ENCODE measurements at regions not wholly inside any gene's neighbourhood (a gene's known extent, or its start where the extent isn't known, plus 50 kb on each side); places are given as distances from the start of the nearest gene placed in this dataset.

GRCh38 chr1:79785561-79785960 is 779.0 kb upstream of the ADGRL4 start:
- Histone ChIP-seq H3K9me3 (no peaks in the 10 kb centered on the region), H3K36me3 (no peaks in the 10 kb centered on the region), H3K27ac (no peak overlapping the region), H3K4me1 (no peaks in the 10 kb centered on the region), H3K4me3 (no peak overlapping the region), H3K27me3 (no peaks in the 10 kb centered on the region)
- TF ChIP-seq, protein P1, sequence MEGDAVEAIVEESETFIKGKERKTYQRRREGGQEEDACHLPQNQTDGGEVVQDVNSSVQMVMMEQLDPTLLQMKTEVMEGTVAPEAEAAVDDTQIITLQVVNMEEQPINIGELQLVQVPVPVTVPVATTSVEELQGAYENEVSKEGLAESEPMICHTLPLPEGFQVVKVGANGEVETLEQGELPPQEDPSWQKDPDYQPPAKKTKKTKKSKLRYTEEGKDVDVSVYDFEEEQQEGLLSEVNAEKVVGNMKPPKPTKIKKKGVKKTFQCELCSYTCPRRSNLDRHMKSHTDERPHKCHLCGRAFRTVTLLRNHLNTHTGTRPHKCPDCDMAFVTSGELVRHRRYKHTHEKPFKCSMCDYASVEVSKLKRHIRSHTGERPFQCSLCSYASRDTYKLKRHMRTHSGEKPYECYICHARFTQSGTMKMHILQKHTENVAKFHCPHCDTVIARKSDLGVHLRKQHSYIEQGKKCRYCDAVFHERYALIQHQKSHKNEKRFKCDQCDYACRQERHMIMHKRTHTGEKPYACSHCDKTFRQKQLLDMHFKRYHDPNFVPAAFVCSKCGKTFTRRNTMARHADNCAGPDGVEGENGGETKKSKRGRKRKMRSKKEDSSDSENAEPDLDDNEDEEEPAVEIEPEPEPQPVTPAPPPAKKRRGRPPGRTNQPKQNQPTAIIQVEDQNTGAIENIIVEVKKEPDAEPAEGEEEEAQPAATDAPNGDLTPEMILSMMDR (IDR thresholded peaks at IDR 0.05) = no peak
- intact Hi-C loops (cut with DNase I) = no loop called here
- ATAC-seq (no peak), DNase-seq (no peak)

GRCh38 chr1:79781261-79781660 is 774.7 kb upstream of the ADGRL4 start:
- intact Hi-C loops (cut with DNase I) = no loop called here
- Histone ChIP-seq H3K36me3 (no peaks in the 10 kb centered on the region), H3K4me1 (no peaks in the 10 kb centered on the region), H3K27ac (no peak overlapping the region), H3K27me3 (no peaks in the 10 kb centered on the region), H3K9me3 (no peaks in the 10 kb centered on the region), H3K4me3 (no peak overlapping the region)
- no peak for ATAC-seq
- DNase-seq = no peak
- TF ChIP-seq, protein P1 (IDR thresholded peaks at IDR 0.05) = no peak

DNA sequence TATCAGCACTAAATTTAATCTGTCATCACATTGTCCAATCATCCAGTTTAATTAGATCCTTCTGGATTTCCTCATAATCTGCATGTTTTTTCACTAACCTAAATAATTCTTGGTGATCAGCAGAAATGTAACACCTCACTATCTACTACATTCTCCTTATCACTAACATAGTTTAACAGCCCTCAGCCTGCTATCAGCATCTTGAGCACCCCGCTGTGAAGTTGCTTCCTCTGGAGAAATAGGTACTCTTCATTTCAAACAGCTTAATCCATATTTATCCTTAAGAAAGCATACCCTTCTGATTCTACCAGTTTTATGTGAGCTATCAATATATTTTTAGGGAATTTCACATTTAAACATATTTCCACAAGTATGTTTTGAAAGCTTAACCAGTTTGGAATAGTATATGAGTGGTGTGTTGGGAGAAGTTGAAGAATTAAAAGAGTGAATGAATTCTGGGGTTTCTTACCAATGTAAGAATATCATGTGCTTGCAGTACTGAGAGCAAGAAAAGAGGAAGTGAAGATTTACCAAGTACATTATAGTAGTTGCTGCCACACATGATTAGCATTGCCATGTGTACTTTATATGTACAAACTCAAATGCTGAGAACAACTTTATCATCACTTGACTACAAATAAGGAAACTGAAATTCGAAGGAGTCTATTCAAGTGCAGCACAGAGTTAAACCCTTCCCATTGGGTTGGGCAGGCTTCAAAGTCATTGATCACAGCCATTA is 771.1 kb upstream of the ADGRL4 start:
- Histone ChIP-seq H3K36me3 (no peaks in the 10 kb centered on the region), H3K9me3 (no peaks in the 10 kb centered on the region), H3K4me1 (no peaks in the 10 kb centered on the region), H3K4me3 (no peak overlapping the region), H3K27me3 (no peaks in the 10 kb centered on the region), H3K27ac (no peak overlapping the region)
- intact Hi-C loops (cut with DNase I) = no loop called here
- TF ChIP-seq, protein P1 (IDR thresholded peaks at IDR 0.05) = no peak
- DNase-seq (no peak), ATAC-seq (no peak)

DNA sequence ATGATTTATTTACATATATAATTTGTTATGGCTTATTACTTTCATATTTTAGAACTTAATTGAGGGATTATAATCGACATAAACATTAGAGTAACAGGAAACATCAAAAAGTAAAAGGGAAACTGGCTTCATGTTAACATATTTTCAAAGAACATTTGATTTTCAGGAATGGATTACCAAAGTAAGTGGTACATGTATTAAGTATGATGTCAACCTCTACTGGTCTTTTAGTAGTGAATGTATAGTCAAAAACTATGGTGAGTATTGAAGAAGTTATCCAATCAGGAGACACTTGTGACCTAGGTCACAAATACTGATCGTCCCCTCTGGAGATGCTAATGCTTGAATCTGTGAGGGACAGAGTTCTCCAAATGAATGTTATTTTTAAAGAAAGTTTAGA is 768.9 kb upstream of the ADGRL4 start:
- H3K9me3 ChIP-seq = no peaks in the 10 kb centered on the region
- no peaks in the 10 kb centered on the region for H3K36me3 ChIP-seq
- TF ChIP-seq, protein P1 (IDR thresholded peaks at IDR 0.05) = no peak
- H3K27ac ChIP-seq = no peak overlapping the region
- no peaks in the 10 kb centered on the region for H3K4me1 ChIP-seq
- no peak for DNase-seq
- intact Hi-C loops (cut with DNase I) = no loop called here
- H3K4me3 ChIP-seq = no peak overlapping the region
- no peak for ATAC-seq
- H3K27me3 ChIP-seq = no peaks in the 10 kb centered on the region

DNA sequence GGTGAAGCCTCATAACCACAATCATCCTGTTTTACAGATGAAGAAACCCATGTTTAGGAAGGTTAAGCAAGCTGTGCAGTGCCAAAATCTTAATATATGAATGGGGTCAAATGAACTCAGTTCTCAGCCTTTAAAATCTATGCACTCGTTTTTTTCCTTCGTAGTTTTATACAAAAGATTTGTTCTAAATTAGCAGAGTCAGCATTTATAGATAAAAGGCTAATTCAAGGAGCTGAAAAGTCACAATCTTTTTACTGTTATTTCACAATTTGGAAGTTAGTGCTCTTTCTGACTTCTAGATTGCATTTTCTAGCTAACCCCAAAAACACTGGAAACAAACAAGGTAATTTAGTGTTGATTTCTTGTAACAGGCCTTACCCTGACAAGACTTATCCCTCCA is 766.9 kb upstream of the ADGRL4 start:
- ATAC-seq (no peak), DNase-seq (no peak)
- Histone ChIP-seq H3K27me3 (no peaks in the 10 kb centered on the region), H3K4me3 (no peak overlapping the region), H3K4me1 (no peaks in the 10 kb centered on the region), H3K27ac (no peak overlapping the region), H3K9me3 (no peaks in the 10 kb centered on the region), H3K36me3 (no peaks in the 10 kb centered on the region)
- intact Hi-C loops (cut with DNase I) = no loop called here
- TF ChIP-seq, protein P1 (IDR thresholded peaks at IDR 0.05) = no peak

DNA sequence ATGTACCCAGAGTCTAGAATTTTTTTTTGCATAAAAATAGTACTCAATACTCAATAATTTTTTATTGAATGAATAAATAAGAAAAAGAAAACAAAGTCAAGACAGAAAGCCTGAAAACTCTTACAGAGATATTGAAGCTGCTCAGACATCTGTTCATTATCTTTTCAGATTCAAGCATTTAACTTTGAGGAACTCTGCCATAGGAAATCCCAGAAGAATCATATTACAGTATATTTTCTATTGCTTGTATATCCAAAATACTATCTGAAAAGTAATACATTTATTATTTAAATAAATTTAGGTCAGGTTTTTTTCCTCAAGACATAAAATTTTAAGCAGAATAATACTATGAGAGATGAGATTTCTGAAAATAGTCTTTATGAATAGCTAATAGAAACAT is 755.9 kb upstream of the ADGRL4 start:
- Histone ChIP-seq H3K27me3 (no peaks in the 10 kb centered on the region), H3K36me3 (no peaks in the 10 kb centered on the region), H3K4me1 (no peaks in the 10 kb centered on the region), H3K9me3 (no peaks in the 10 kb centered on the region), H3K4me3 (no peak overlapping the region), H3K27ac (no peak overlapping the region)
- TF ChIP-seq, protein P1 (IDR thresholded peaks at IDR 0.05) = no peak
- ATAC-seq (no peak), DNase-seq (no peak)
- intact Hi-C loops (cut with DNase I) = no loop called here
